ENCODE measurements at regions not wholly inside any gene's neighbourhood (a gene's known extent, or its start where the extent isn't known, plus 50 kb on each side); places are given as distances from the start of the nearest gene placed in this dataset.

GRCh38 chr9:88664773-88665172 lies 129.8 kb downstream of the NXNL2 start:
- Histone ChIP-seq H3K9ac (ENCODE audit: low read length) (no peak overlapping the region), H3F3A (ENCODE audit: insufficient read depth, low read length) (no peaks in the 10 kb centered on the region), H3K9me3 (ENCODE audit: low read length) (no peaks in the 10 kb centered on the region), H3K4me1 (ENCODE audit: insufficient read depth, low read length, severe bottlenecking) (no peaks in the 10 kb centered on the region), H3K79me2 (ENCODE audit: insufficient read depth, low read length) (no peaks in the 10 kb centered on the region), H3K4me3 (ENCODE audit: low read depth, low read length, poor library complexity, severe bottlenecking) (no peak overlapping the region), H2AFZ (ENCODE audit: low read length) (no peak overlapping the region), H3K27me3 (ENCODE audit: insufficient read depth, low read length) (no peaks in the 10 kb centered on the region), H3K27ac (ENCODE audit: low read depth, low read length, poor library complexity, severe bottlenecking) (no peak overlapping the region), H3K9me2 (ENCODE audit: low read depth, low read length) (no peaks in the 10 kb centered on the region), H3K36me3 (ENCODE audit: insufficient read depth, low read length) (no peaks in the 10 kb centered on the region), H3K4me2 (ENCODE audit: low read length) (no peak overlapping the region), H4K20me1 (ENCODE audit: insufficient read depth, low read length) (no peaks in the 10 kb centered on the region)
- TF ChIP-seq, protein P1, sequence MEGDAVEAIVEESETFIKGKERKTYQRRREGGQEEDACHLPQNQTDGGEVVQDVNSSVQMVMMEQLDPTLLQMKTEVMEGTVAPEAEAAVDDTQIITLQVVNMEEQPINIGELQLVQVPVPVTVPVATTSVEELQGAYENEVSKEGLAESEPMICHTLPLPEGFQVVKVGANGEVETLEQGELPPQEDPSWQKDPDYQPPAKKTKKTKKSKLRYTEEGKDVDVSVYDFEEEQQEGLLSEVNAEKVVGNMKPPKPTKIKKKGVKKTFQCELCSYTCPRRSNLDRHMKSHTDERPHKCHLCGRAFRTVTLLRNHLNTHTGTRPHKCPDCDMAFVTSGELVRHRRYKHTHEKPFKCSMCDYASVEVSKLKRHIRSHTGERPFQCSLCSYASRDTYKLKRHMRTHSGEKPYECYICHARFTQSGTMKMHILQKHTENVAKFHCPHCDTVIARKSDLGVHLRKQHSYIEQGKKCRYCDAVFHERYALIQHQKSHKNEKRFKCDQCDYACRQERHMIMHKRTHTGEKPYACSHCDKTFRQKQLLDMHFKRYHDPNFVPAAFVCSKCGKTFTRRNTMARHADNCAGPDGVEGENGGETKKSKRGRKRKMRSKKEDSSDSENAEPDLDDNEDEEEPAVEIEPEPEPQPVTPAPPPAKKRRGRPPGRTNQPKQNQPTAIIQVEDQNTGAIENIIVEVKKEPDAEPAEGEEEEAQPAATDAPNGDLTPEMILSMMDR (IDR thresholded peaks at IDR 0.05; ENCODE audit: low read length), result no peak
- no peak for TF ChIP-seq EZH2 (IDR thresholded peaks at IDR 0.05; ENCODE audit: borderline replicate concordance, low read length)

GRCh38 chr9:88672874-88673689 lies 138.1 kb downstream of the NXNL2 start:
- Histone ChIP-seq H3K27me3 (ENCODE audit: insufficient read depth, low read length) (no peaks in the 10 kb centered on the region), H4K20me1 (ENCODE audit: insufficient read depth, low read length) (no peaks in the 10 kb centered on the region), H3K36me3 (ENCODE audit: insufficient read depth, low read length) (no peaks in the 10 kb centered on the region), H3F3A (ENCODE audit: insufficient read depth, low read length) (no peaks in the 10 kb centered on the region), H3K4me1 (ENCODE audit: insufficient read depth, low read length, severe bottlenecking) (no peaks in the 10 kb centered on the region), H3K79me2 (ENCODE audit: insufficient read depth, low read length) (no peaks in the 10 kb centered on the region), H2AFZ (ENCODE audit: low read length) (no peak overlapping the region), H3K4me2 (ENCODE audit: low read length) (no peak overlapping the region), H3K9me3 (ENCODE audit: low read length) (no peaks in the 10 kb centered on the region), H3K9ac (ENCODE audit: low read length) (no peak overlapping the region), H3K4me3 (ENCODE audit: low read depth, low read length, poor library complexity, severe bottlenecking) (no peak overlapping the region), H3K9me2 (ENCODE audit: low read depth, low read length) (no peaks in the 10 kb centered on the region), H3K27ac (ENCODE audit: low read depth, low read length, poor library complexity, severe bottlenecking) (no peak overlapping the region)
- TF ChIP-seq, protein P1 (IDR thresholded peaks at IDR 0.05; ENCODE audit: low read length), result no peak
- no peak for TF ChIP-seq EZH2 (IDR thresholded peaks at IDR 0.05; ENCODE audit: borderline replicate concordance, low read length)

DNA sequence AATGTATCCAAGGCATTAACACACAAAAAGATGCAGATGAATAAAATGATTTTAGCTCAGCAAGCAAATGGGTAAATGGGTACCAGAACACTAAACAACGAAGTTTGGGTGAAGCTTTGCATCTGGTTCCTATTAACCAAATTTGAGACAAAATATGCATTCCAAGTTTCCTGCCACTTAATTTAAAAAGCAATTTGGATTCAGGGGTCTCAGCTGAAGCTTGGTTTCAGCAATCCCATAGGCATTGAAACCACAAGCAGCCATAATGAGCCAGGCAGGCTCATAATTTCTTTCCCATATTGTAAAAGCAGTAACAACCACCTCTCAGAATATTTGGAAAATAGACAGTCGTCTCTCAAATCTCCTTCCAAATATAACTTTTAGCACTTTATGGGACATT lies 138.9 kb downstream of the NXNL2 start:
- TF ChIP-seq, protein P1 (IDR thresholded peaks at IDR 0.05; ENCODE audit: low read length), result no peak
- no peak for TF ChIP-seq EZH2 (IDR thresholded peaks at IDR 0.05; ENCODE audit: borderline replicate concordance, low read length)
- Histone ChIP-seq H3K4me2 (ENCODE audit: low read length) (no peak overlapping the region), H3K27ac (ENCODE audit: low read depth, low read length, poor library complexity, severe bottlenecking) (no peak overlapping the region), H3K9me2 (ENCODE audit: low read depth, low read length) (no peaks in the 10 kb centered on the region), H2AFZ (ENCODE audit: low read length) (no peak overlapping the region), H4K20me1 (ENCODE audit: insufficient read depth, low read length) (no peaks in the 10 kb centered on the region), H3K9ac (ENCODE audit: low read length) (no peak overlapping the region), H3K36me3 (ENCODE audit: insufficient read depth, low read length) (no peaks in the 10 kb centered on the region), H3K27me3 (ENCODE audit: insufficient read depth, low read length) (no peaks in the 10 kb centered on the region), H3K4me3 (ENCODE audit: low read depth, low read length, poor library complexity, severe bottlenecking) (no peak overlapping the region), H3K4me1 (ENCODE audit: insufficient read depth, low read length, severe bottlenecking) (no peaks in the 10 kb centered on the region), H3F3A (ENCODE audit: insufficient read depth, low read length) (no peaks in the 10 kb centered on the region), H3K9me3 (ENCODE audit: low read length) (no peaks in the 10 kb centered on the region), H3K79me2 (ENCODE audit: insufficient read depth, low read length) (no peaks in the 10 kb centered on the region)

All from OCI-LY1 (cell line).